Heart right ventricle (tissue), 16 donors: ENCODE measurements at regions not wholly inside any gene's neighbourhood (a gene's known extent, or its start where the extent isn't known, plus 50 kb on each side); places are given as distances from the start of the nearest gene placed in this dataset.

Experiments
- ATAC-seq, 8 donors: fragments of 200-7000 bp; cut with Tn5 transposase; one replicate each; pipeline ENCODE4 v1.9.1; 2020; ENCODE audit warnings: mild to moderate bottlenecking in 8 of 8, moderate library complexity in 8 of 8, moderate number of reproducible peaks in 1 of 8
- DNase-seq, 2 donors: peaks; one replicate each; pipeline ENCODE4 v3.0.0-alpha.2; 2020
- H3K27ac ChIP-seq, 10 donors: fragments of 200-600 bp; sonication (generic) in 2 of 10; one replicate each; pipeline versions ENCODE4 v1.5.0 to v1.8.0; 2020 to 2022; ENCODE audit warnings: mild to moderate bottlenecking in 3 of 10
- H3K27me3 ChIP-seq, 7 donors: fragments of 200-600 bp; one replicate each; pipeline ENCODE4 v1.8.0; 2021 to 2022; ENCODE audit warnings: mild to moderate bottlenecking in 2 of 7
- H3K36me3 ChIP-seq, 9 donors: fragments of 200-600 bp; sonication (generic) in 1 of 9; one replicate each; pipeline versions ENCODE4 v1.5.0 to v1.8.0; 2020 to 2022; ENCODE audit warnings: mild to moderate bottlenecking in 2 of 9
- H3K4me1 ChIP-seq, 9 donors: fragments of 200-600 bp; sonication (generic) in 1 of 9; one replicate each; pipeline versions ENCODE4 v1.5.0 to v1.8.0; 2020 to 2022; ENCODE audit warnings: mild to moderate bottlenecking in 4 of 9
- H3K4me3 ChIP-seq, 10 donors: fragments of 200-600 bp; sonication (generic) in 2 of 10; one replicate each; pipeline versions ENCODE4 v1.5.0 to v1.8.0; 2020 to 2022; ENCODE audit warnings: mild to moderate bottlenecking in 7 of 10, moderate library complexity in 2 of 10
- H3K9me3 ChIP-seq, 11 donors: fragments of 200-600 bp in 10 of 11; sonication (generic) in 2 of 11; one replicate each; pipeline versions ENCODE4 v1.5.0 to v1.8.0; 2013 to 2022; ENCODE audit warnings: mild to moderate bottlenecking in 2 of 11, control low read depth in 1 of 11, moderate library complexity in 1 of 11
- CTCF ChIP-seq, 9 donors: fragments of 200-600 bp; sonication (generic) in 2 of 9; IDR thresholded peaks; one replicate each; pipeline versions ENCODE4 v1.5.0 to v1.8.0; 2021 to 2022; ENCODE audit warnings: antibody characterized with exemption in 9 of 9, mild to moderate bottlenecking in 5 of 9, moderate library complexity in 1 of 9
- WGBS, 2 donors: extraction: QIAGEN DNeasy Blood & Tissue Kit; methylation state at CpG; one replicate each; pipeline ENCODE4 v1.1.7; 2013; ENCODE audit warnings: inconsistent platforms in 1 of 2; 5-methylcytosine and 5-hydroxymethylcytosine counted together
- intact Hi-C, 10 donors: fragments of 100-400 bp; cut with DNase I; formaldehyde crosslinking; loops; one replicate each; pipeline versions ENCODE4 v1.11.1 to v1.14.2; 2022
- donor health status: Arrhythmogenic right ventricular cardiomyopathy.
- donor health status: ischemic (EF 13 %, LVEDD 7.1; RV severe dilation, severe dysfunction).
- donor health status: healthy with polysubstance abuse.
- donor health status: DM: no; HTN: yes; CAD: no.
- donor health status: DM: no; HTN: no; CAD: no.
- donor health status: ischemic (EF 25% LVEDD 6.9; RV normal size, moderate dysfunction).
- donor health status: ischemic (EF 25% LVEDD 5.7; RV mildly dilated, moderate dysfunction).
- donor health status: healthy.
- donor health status: DM: yes; HTN: yes; CAD: no.
- donor health status: Ischemic cardiomyopathy.
- donor health status: ischemic (EF 35%, LVEDD 5.7; RV mildly dilated, moderate dysfunction).
- donor health status: nonischemic (EF 11% LVEDD 7.7; RV severe dilation, severe dysfunction).
- donor health status: DM: yes; HTN: yes; CAD: no.
- donor health status: PGD.
- donor health status: ischemic (EF 29% LVEDD 5.4; RV normal size, mild dysfunction).
- donor health status: nonischemic (EF 23%, LVEDD 6.1; RV moderate dilation, normal function).

GRCh38 chr6:134640229-134640628, 309.7 kb downstream of the ALDH8A1 start:
- ATAC-seq = no peak
- WGBS, 2 donors = 79 to 80% methylated on average over 4 of the region's 4 CpGs

GRCh38 chr6:134637847-134638437, 312.0 kb downstream of the ALDH8A1 start:
- intact Hi-C loops = loop anchor here in 2 of 10 donors (10.0 kb wide), 2 partner anchors 93 to 293 kb away; no protein-coding TSS in a partner anchor
- DNase-seq = no peak
- 93 to 96% methylated on average over 1 of the region's 1 CpG for WGBS, 2 donors

More at GRCh38 chr6:134640229-134640628, 309.7 kb downstream of the ALDH8A1 start:
- intact Hi-C loops = loop anchor here (1.0 to 10.0 kb wide), 16 partner anchors 98 to 468 kb away; no protein-coding TSS in a partner anchor
- Histone ChIP-seq H3K4me3 (no peak overlapping the region), H3K9me3 (no peaks in the 10 kb centered on the region), H3K27ac (peak overlapping the region in 1 of 10 donors; percentile 61), H3K36me3 (no peaks in the 10 kb centered on the region), H3K4me1 (peaks cover 0 to 33% (median 9%) of the 10 kb centered on the region in 9 donors), H3K27me3 (no peaks in the 10 kb centered on the region)
- no peak for TF ChIP-seq CTCF (IDR thresholded peaks at IDR 0.05)
- no peak for DNase-seq

GRCh38 chr6:134637282-134637681, 312.6 kb downstream of the ALDH8A1 start:
- Histone ChIP-seq H3K9me3 (no peaks in the 10 kb centered on the region), H3K4me3 (no peak overlapping the region), H3K36me3 (no peaks in the 10 kb centered on the region), H3K4me1 (peaks cover 0 to 41% (median 9%) of the 10 kb centered on the region in 9 donors), H3K27ac (no peak overlapping the region), H3K27me3 (no peaks in the 10 kb centered on the region)
- TF ChIP-seq CTCF (IDR thresholded peaks at IDR 0.05) = no peak
- ATAC-seq (no peak), DNase-seq (no peak)
- intact Hi-C loops = loop anchor here in 2 of 10 donors (10.0 kb wide), 2 partner anchors 92 to 292 kb away; no protein-coding TSS in a partner anchor
- WGBS, 2 donors = 95 to 99% methylated on average over 5 of the region's 5 CpGs

More at GRCh38 chr6:134637847-134638437, 312.0 kb downstream of the ALDH8A1 start:
- Histone ChIP-seq H3K27ac (no peak overlapping the region), H3K4me3 (no peak overlapping the region), H3K9me3 (no peaks in the 10 kb centered on the region), H3K27me3 (no peaks in the 10 kb centered on the region), H3K36me3 (no peaks in the 10 kb centered on the region), H3K4me1 (peaks cover 0 to 38% (median 9%) of the 10 kb centered on the region in 9 donors)
- TF ChIP-seq CTCF (IDR thresholded peaks at IDR 0.05) = no peak
- ATAC-seq = no peak

GRCh38 chr6:134636186-134636799, 313.6 kb downstream of the ALDH8A1 start:
- DNase-seq (no peak), ATAC-seq (peak in 1 of 8 donors; percentile 12)
- no peak for TF ChIP-seq CTCF (IDR thresholded peaks at IDR 0.05)
- no peaks in the 10 kb centered on the region for H3K36me3 ChIP-seq
- no peak overlapping the region for H3K27ac ChIP-seq
- 83 to 86% methylated on average over 7 of the region's 7 CpGs for WGBS, 2 donors
- H3K9me3 ChIP-seq = no peaks in the 10 kb centered on the region
- intact Hi-C loops = loop anchor here in 2 of 10 donors (10.0 kb wide), 2 partner anchors 91 to 291 kb away; no protein-coding TSS in a partner anchor
- peaks cover 0 to 40% (median 9%) of the 10 kb centered on the region in 9 donors for H3K4me1 ChIP-seq
- H3K4me3 ChIP-seq = no peak overlapping the region
- no peaks in the 10 kb centered on the region for H3K27me3 ChIP-seq
